ENCODE measurements at regions not wholly inside any gene's neighbourhood (a gene's known extent, or its start where the extent isn't known, plus 50 kb on each side); places are given as distances from the start of the nearest gene placed in this dataset.
A peak's percentile ranks its signal among the peaks of the same experiment; 100 is the strongest.
"Not testable (repeated sequence)": the region's sequence is repeated elsewhere in the genome, so short reads cannot be mapped to it uniquely, and the experiment has no call there.

DNA sequence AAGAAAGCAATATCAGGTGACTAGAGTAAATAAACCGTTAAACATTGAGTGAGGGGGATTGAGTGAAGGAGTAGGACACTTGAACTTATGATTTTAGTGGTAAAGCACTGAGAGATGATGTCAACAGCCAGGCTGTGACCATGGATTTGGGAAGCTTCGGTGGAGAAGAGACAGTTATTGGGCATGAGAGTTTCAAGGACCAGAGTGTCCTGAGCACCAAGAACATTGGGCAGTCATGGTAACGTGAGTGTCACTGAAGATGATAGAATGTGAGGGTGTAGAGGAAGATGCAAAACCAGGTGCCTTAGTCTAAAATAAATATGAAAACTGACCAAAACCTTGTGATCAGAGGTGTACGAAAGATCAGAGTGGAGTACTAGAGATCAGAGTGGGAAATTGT lies 248.1 kb downstream of the ASXL3 start:
- DNase-seq (ENCODE audit: low spot score) = no peak
- ATAC-seq = no peak

DNA sequence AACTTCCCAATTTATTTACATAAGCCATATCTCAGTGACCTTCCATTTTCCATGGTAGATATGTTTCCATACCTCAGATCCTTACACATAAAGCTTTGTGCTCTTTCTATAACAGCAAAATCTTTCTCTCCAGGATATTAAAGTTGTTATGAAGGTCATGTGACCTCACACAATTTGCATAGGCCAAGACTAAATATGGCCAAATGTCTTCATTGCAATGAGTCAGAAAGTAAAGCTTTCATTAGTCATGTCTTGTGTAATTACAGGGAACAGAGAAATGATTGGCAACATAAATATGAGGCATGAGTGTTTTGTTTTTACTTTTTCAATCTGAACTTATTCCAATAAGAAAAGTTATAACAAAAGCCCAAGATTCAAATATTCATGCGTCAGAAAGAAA lies 243.5 kb downstream of the ASXL3 start:
- DNase-seq (ENCODE audit: low spot score) = no peak
- ATAC-seq = no peak

DNA sequence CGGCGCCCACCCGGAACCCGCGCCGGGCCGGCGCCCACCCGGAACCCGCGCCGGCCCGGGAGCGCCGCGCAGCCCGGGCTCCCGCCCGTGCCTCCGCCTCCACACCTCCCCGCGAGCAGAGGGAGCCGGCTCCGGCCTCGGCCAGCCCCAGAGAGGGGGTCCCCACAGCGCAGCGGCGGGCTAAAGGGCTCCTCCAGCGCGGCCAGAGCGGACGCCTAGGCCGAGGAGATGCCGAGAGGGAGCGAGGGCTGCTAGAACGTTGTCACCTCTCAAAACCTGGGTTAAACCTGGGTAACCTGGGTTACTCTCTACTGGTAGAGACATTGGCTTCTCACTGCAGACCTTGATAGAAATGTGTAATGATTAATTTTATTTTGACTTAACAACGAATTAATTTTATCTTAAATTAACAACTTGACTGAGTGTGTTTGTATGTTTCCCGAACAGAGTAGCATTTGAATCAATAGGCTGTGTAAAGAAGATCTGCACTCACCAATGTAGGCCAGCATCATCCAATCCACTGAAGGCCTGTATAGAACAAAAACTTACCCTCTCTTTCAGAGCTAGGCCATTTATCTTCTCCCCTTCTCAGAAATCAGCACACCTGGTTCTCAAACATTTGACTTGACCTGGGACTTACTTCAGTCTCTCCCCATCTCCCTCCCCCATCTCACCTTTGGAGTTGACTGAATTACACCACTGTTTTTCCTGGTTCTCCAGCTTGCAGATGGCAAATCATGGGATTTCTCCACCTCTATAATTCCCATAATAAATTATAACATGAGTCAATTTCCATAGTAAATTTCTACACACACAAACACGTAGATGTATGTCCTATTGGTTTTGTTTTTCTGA lies 242.7 kb downstream of the ASXL3 start:
- peak; percentile 66 for ATAC-seq
- DNase-seq (ENCODE audit: low spot score) = no peak

DNA sequence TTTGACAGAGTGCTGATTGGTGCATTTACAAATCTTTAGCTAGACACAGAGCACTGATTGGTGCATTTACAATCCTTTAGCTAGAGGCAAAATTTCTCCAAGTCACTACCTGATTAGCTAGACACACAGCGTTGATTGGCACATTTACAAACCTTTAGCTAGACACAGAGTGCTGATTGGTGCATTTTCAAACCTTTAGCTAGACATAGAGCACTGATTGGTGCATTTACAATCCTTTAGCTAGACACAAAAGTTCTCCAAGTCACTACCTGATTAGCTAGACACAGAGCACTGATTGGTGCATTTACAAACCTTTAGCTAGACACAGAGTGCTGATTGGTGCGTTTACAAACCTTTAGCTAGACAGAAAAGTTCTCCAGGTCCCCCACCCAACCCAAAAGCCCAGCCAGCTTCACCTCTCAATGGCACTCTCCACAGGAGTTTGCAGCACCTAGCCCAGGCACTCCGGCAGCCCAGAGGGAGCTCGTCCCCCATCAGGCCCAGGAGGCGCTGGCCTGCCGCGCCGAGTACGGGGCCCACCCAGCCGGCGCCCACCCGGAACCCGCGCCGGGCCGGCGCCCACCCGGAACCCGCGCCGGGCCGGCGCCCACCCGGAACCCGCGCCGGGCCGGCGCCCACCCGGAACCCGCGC lies 241.8 kb downstream of the ASXL3 start:
- not testable (repeated sequence) for ATAC-seq; DNase-seq (ENCODE audit: low spot score)

DNA sequence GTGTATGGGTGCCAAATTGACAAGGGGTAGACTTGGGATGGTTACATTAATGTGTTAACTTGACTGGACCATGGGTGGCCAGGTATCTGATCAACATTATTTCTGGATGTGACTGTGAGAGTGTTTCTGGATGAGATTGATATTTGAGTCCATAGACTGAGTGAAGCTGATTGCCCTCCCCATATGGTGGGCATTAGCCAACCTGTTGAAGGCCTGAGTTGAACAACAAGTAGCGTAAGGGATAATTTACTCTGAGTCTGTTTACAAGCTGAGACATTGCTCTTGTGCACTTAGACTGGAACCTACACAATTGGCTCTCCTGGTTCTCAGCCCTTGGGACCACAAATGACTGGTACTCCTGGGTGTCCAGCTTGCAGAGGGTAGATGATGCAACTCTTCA lies 240.1 kb downstream of the ASXL3 start:
- DNase-seq (ENCODE audit: low spot score) (no peak), ATAC-seq (no peak)

DNA sequence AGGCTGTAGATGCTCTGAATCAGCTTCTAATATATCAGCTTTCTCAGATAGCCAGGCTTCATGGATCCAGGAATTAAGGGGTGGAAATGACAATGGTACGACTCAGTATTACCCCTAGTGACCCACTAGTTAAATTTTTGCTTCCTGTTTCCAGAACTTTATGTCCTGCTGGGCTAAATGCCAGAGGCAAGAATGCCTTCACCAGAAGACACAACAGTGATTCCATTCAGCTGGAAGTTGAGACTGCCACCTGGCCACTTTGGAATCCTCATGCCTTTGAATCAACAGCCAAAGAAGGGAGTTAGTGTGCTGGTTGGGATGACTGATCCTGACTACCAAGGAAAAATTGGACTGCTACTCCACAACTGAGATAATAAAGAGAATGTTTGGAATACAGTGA lies 239.1 kb downstream of the ASXL3 start:
- ATAC-seq (no peak), DNase-seq (ENCODE audit: low spot score) (no peak)

DNA sequence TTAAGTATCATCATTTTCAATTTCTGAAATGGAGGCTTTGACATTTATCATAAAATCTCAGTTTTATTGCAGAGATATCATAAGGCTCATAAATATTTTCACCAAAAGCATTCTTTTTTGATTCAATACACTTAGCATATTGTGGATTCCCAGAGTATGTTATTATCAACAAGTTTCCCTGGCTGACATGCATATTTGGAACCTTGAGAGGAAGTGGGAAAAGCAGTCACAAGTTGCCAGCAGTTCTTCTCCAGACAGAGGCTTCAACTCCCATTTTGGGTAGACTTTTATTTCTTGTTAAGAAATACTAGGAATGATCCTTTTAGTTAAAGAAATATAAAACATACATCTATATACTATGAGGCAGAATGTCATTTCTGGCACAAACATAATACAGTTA lies 236.5 kb downstream of the ASXL3 start:
- DNase-seq (ENCODE audit: low spot score) (no peak), ATAC-seq (no peak)

DNA sequence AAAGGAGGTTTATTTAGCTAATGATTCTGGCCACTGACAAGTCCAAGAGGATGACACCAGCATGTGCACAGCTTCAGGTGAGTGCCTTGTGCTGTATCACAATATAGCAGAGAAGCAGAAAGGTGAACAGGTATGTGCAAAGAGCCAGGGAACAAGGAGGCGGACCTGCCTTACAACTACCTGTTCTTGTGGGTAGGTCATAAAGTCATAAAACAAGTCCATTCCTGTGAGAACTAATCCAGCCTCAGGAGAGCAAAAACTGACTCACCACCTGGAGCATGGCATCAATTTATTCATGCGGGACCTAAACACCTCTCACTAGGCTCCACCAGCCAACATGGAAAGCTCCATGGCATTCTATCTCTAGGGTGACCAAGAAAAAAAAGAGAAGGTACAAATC lies 234.2 kb downstream of the ASXL3 start:
- DNase-seq (ENCODE audit: low spot score) = no peak
- no peak for ATAC-seq

DNA sequence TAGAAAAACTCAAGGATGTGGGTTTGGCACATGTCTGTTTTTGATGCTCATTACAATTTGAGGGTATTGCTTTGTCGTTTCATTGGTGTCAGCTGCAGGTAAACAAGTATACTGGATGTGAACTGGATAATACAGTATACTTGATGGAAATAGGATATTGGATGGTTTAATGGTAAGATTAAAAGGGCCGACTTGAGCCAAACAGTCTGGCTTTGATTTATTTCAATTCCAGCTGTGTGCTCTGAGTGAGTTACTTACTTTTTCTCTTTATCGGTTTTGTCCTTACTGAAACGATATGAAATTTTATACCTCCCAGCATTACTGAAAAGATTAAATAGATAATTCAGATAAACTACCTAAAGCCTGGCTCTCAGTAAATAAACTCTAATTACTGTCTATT lies 227.6 kb downstream of the ASXL3 start:
- ATAC-seq = no peak
- no peak for DNase-seq (ENCODE audit: low spot score)

DNA sequence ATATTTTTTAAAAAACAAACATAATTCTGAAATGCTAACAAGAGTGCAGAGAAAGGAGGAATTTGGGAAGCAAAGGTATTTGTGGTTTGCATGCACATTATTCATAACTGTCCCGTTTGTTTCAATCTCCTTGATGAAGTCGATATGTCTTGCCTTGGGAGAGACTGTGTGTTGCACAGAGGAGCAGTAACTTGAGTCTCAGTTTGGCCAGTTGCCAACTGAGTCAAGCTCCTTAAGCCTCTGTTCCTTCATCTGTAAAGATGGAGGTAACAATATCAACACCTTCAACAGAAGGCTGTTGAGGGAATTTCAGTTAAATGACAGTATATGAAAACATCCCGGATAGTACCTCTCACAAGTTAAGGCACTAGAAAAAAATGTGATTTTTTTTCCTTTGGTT lies 226.2 kb downstream of the ASXL3 start:
- DNase-seq (ENCODE audit: low spot score) (no peak), ATAC-seq (no peak)

DNA sequence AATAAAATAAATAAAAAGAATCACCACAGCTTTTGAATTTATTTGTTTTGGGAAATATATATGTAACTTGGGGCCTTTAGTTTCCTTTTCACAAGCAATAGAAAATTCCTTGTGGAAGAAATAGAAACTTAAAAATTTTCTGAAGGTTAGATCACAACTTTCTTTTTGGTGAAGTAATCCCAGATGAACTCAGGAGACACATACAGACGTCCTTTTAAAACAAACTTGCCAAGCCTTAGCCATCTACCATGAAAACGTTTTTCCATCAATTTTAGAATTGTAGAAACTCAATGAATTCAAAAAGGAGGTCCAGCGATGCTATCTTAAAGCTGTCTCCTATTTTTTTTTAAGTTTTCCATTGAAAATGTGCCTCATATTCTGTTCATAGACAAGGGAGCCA lies 225.6 kb downstream of the ASXL3 start:
- no peak for ATAC-seq
- no peak for DNase-seq (ENCODE audit: low spot score)

DNA sequence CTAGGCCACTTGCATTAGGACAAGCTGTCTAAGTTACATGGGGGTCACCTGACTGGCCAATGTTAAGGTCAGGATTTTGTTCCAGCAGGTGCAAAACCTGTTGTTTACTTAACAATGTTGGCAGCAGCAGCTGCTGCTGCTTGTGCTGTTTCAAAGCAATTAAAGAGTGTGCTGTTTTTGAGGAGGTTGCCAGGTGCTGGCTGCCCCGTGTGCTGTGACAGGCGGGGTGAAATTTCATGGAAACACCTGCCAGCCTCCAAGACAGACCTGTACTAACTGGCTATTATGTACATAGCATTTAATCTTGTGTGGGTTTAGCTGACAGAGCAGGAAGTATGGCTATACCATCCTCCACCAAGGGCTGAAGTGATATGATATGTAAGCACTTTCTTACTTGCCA lies 224.9 kb downstream of the ASXL3 start:
- DNase-seq (ENCODE audit: low spot score) = peak; percentile 76
- peak; percentile 97 for ATAC-seq

All from left lobe of liver (tissue), 2 donors.